ENCODE measurements at regions not wholly inside any gene's neighbourhood (a gene's known extent, or its start where the extent isn't known, plus 50 kb on each side); places are given as distances from the start of the nearest gene placed in this dataset.

DNA sequence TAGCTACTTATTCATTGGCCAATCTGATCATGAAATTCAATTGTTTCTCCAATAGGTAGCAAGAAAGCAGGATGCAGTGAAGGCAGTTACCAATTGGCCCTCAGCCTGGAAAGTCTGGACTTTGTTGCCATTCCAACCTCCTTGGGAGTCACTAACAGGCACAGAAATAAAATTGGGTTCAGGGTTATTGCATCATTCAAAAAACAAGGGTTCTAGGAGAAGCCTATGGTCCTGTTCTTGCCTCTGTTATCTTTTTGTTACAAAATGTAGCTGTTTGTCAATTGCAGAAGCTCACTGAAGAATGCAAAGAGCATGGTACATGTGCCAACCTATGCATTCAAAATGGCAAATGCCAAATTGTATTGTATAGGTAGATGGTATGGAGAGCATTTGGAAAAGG lies 51.0 kb upstream of the CCNG1 start:
- POLR2A ChIA-PET: no interaction called here
- TF ChIP-seq, protein P1, sequence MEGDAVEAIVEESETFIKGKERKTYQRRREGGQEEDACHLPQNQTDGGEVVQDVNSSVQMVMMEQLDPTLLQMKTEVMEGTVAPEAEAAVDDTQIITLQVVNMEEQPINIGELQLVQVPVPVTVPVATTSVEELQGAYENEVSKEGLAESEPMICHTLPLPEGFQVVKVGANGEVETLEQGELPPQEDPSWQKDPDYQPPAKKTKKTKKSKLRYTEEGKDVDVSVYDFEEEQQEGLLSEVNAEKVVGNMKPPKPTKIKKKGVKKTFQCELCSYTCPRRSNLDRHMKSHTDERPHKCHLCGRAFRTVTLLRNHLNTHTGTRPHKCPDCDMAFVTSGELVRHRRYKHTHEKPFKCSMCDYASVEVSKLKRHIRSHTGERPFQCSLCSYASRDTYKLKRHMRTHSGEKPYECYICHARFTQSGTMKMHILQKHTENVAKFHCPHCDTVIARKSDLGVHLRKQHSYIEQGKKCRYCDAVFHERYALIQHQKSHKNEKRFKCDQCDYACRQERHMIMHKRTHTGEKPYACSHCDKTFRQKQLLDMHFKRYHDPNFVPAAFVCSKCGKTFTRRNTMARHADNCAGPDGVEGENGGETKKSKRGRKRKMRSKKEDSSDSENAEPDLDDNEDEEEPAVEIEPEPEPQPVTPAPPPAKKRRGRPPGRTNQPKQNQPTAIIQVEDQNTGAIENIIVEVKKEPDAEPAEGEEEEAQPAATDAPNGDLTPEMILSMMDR (IDR thresholded peaks at IDR 0.05; ENCODE audit: control extremely low read depth, extremely low read depth, low read depth, missing control alignments): no peak

DNA sequence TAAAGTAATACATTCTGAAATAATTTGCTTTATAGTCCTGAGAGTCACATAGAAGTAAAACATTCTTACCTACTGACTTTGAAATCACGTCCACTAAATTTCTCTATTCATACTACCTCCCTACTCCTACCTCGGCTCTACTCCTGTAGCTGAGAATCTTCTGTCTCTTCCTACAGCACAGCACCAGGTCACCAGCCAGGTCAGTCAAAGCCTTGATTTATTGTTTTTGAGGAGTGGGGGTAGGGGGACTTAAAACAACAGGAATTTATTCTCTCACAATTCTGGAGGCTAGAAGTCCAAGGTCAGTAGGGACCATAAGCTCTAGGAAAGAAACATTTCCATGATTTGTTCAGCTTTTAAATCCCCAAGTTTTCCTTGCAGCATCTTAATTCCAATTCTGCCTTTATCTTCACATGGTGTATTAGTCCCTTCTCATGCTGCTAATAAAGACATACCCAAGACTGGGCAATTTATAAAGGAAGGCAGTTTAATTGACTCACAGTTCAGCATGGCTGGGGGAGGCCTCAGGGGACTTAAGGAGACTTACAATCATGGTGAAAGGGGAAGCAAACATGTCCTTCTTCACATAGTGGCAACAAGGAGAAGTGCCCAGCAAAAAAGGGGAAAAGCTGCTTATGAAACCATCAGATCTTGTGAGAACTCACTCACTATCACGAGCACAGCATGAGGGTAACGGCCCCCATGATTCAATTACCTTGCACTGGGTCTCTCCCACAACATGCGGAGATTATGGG lies 49.6 kb upstream of the CCNG1 start:
- TF ChIP-seq, protein P1 (IDR thresholded peaks at IDR 0.05; ENCODE audit: control extremely low read depth, extremely low read depth, low read depth, missing control alignments): no peak
- CTCF ChIA-PET: interaction anchor here (1.2 to 1.8 kb wide), 4 partner anchors 9 to 33 kb away, joined by 3 to 6 read pairs (median 5); no protein-coding TSS in a partner anchor
- no peak for DNase-seq (ENCODE audit: extremely low spot score)
- POLR2A ChIA-PET: no interaction called here

More for the DNA sequence above, 51.0 kb upstream of the CCNG1 start:
- DNase-seq (ENCODE audit: extremely low spot score): no peak
- CTCF ChIA-PET: interaction anchor here (0.8 to 1.5 kb wide), 3 partner anchors 9 to 31 kb away, joined by 3 to 6 read pairs (median 3); no protein-coding TSS in a partner anchor
